Liver (tissue), 8 donors: ENCODE measurements at regions not wholly inside any gene's neighbourhood (a gene's known extent, or its start where the extent isn't known, plus 50 kb on each side); places are given as distances from the start of the nearest gene placed in this dataset.

Experiments
- DNase-seq: peaks from one replicate; pipeline ENCODE4 v3.0.0-alpha.2; 2017; ENCODE audit warnings: low spot score
- H3K27ac ChIP-seq, 2 donors: one replicate each; pipeline ENCODE4 v1.7.0; 2013; ENCODE audit warnings: inconsistent platforms in 2 of 2, low read length in 2 of 2, control low read depth in 1 of 2, low read depth in 1 of 2, mild to moderate bottlenecking in 1 of 2
- H3K27me3 ChIP-seq, 4 donors: one replicate each; pipeline versions ENCODE4 v1.6.1 to v1.7.0; 2013; ENCODE audit warnings: low read length in 3 of 4, inconsistent platforms in 1 of 4, mild to moderate bottlenecking in 1 of 4, moderate library complexity in 1 of 4; ENCODE audit not compliant: control insufficient read depth in 4 of 4, insufficient read depth in 4 of 4
- H3K36me3 ChIP-seq, 4 donors: one replicate each; pipeline versions ENCODE4 v1.6.1 to v1.7.0; 2013; ENCODE audit warnings: low read length in 3 of 4, mild to moderate bottlenecking in 3 of 4, low read depth in 1 of 4, moderate library complexity in 1 of 4; ENCODE audit not compliant: control insufficient read depth in 4 of 4, insufficient read depth in 3 of 4
- H3K4me1 ChIP-seq, 4 donors: one replicate each; pipeline versions ENCODE4 v1.6.1 to v1.7.0; 2013; ENCODE audit warnings: low read length in 3 of 4, mild to moderate bottlenecking in 3 of 4, moderate library complexity in 1 of 4; ENCODE audit not compliant: control insufficient read depth in 4 of 4, insufficient read depth in 4 of 4
- H3K4me3 ChIP-seq, 3 donors: one replicate each; pipeline versions ENCODE4 v1.6.1 to v1.7.0; 2013; ENCODE audit warnings: low read length in 3 of 3, control low read depth in 1 of 3, low read depth in 1 of 3, mild to moderate bottlenecking in 1 of 3
- H3K9ac ChIP-seq, 2 donors: one replicate each; pipeline ENCODE4 v1.7.0; 2013; ENCODE audit warnings: low read length in 2 of 2, mild to moderate bottlenecking in 2 of 2, moderate library complexity in 2 of 2, control low read depth in 1 of 2, low read depth in 1 of 2
- H3K9me3 ChIP-seq, 4 donors: one replicate each; pipeline versions ENCODE4 v1.6.1 to v1.7.0; 2013; ENCODE audit warnings: low read length in 3 of 4; ENCODE audit not compliant: control insufficient read depth in 4 of 4
- CTCF ChIP-seq: fragments of 150-350 bp; IDR thresholded peaks from 2 replicates; pipeline ENCODE4 v1.5.1; 2017; ENCODE audit warnings: improper control_type of control experiment, low read depth, low read length; ENCODE audit not compliant: missing input control
- EGR1 ChIP-seq, 2 donors: IDR thresholded peaks; 2 replicates each; pipeline ENCODE4 v1.6.1; 2016 to 2018; ENCODE audit warnings: antibody characterized with exemption in 2 of 2, low read depth in 2 of 2
- FOXA1 ChIP-seq: IDR thresholded peaks from 2 replicates; pipeline ENCODE4 v1.6.1; 2016; ENCODE audit warnings: antibody characterized with exemption
- FOXA2 ChIP-seq: IDR thresholded peaks from 2 replicates; pipeline ENCODE4 v1.6.1; 2016; ENCODE audit warnings: antibody characterized with exemption
- GABPA ChIP-seq, 2 donors: IDR thresholded peaks in 1 of 2; conservative IDR thresholded peaks in 1 of 2; 2 replicates each; pipeline ENCODE4 v1.6.1; 2016; ENCODE audit warnings: antibody characterized with exemption in 2 of 2, mild to moderate bottlenecking in 1 of 2, moderate library complexity in 1 of 2
- HNF4A ChIP-seq, 2 donors: conservative IDR thresholded peaks; 2 replicates each; pipeline ENCODE4 v1.6.1; 2016; ENCODE audit warnings: antibody characterized with exemption in 2 of 2, mild to moderate bottlenecking in 2 of 2
- HNF4G ChIP-seq: IDR thresholded peaks from 2 replicates; pipeline ENCODE4 v1.6.1; 2016; ENCODE audit warnings: antibody characterized with exemption
- JUND ChIP-seq, 2 donors: IDR thresholded peaks; 2 replicates each; pipeline ENCODE4 v1.6.1; 2016; ENCODE audit warnings: antibody characterized with exemption in 2 of 2
- MAX ChIP-seq: IDR thresholded peaks from 2 replicates; pipeline ENCODE4 v1.6.1; 2016; ENCODE audit warnings: antibody characterized with exemption
- NR2F2 ChIP-seq: IDR thresholded peaks from 2 replicates; pipeline ENCODE4 v1.6.1; 2016; ENCODE audit warnings: antibody characterized with exemption
- RAD21 ChIP-seq, 2 donors: IDR thresholded peaks; 2 replicates each; pipeline ENCODE4 v1.6.1; 2016; ENCODE audit warnings: antibody characterized with exemption in 2 of 2, mild to moderate bottlenecking in 2 of 2
- RXRA ChIP-seq, 2 donors: IDR thresholded peaks; 2 replicates each; pipeline ENCODE4 v1.6.1; 2017 to 2018; ENCODE audit warnings: antibody characterized with exemption in 2 of 2, mild to moderate bottlenecking in 1 of 2
- SP1 ChIP-seq: IDR thresholded peaks from 2 replicates; pipeline ENCODE4 v1.6.1; 2018; ENCODE audit warnings: antibody characterized with exemption, mild to moderate bottlenecking
- TAF1 ChIP-seq: conservative IDR thresholded peaks from 2 replicates; pipeline ENCODE4 v1.6.1; 2016; ENCODE audit warnings: antibody characterized with exemption, mild to moderate bottlenecking
- YY1 ChIP-seq: IDR thresholded peaks from 2 replicates; pipeline ENCODE4 v1.6.1; 2016; ENCODE audit warnings: antibody characterized with exemption, mild to moderate bottlenecking
- ZBTB33 ChIP-seq: IDR thresholded peaks from 2 replicates; pipeline ENCODE4 v1.6.1; 2016; ENCODE audit warnings: antibody characterized with exemption
- WGBS: extraction: QIAGEN DNeasy Blood & Tissue Kit; methylation state at CpG from one replicate; pipeline ENCODE4 v1.1.7; 2013; 5-methylcytosine and 5-hydroxymethylcytosine counted together
- TF ChIP-seq, protein P1 (sequence below): IDR thresholded peaks from 2 replicates; pipeline ENCODE4 v1.6.1; 2016; ENCODE audit warnings: antibody characterized with exemption, mild to moderate bottlenecking
- TF ChIP-seq, protein P2 (sequence below): IDR thresholded peaks from 2 replicates; pipeline ENCODE4 v1.6.1; 2016; ENCODE audit warnings: antibody characterized with exemption
- donor health status: healthy.
- donor health status: healthy.
- donor health status: healthy.
- donor health status: healthy.
- donor health status: healthy.

DNA sequence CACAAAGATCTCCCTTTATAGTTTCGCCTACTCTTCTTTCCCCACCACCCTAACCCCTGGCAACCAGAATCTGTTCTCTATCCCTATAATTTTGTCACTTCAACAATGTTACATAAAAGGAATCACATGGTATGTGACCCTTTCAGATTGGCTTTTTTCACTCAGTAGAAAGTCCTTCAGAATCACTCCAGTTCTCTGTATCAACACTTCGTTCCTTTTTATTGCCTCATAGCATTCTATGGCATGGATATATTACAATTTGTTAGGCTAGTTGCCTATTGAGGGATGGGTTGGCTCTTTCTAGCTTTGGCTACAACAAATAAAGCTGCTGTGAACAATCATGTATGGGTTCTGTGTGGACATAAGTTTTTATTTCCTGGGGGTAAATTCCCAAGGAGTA is 163.1 kb downstream of the RPIA start:
- Histone ChIP-seq H3K27me3 (peaks cover 0 to 3% (median 0%) of the 10 kb centered on the region in 4 donors), H3K9me3 (no peaks in the 10 kb centered on the region), H3K4me3 (no peak overlapping the region), H3K4me1 (no peaks in the 10 kb centered on the region), H3K36me3 (no peaks in the 10 kb centered on the region), H3K9ac (no peak overlapping the region), H3K27ac (no peak overlapping the region)
- no peak for DNase-seq
- 83% methylated on average over 2 of the region's 2 CpGs for WGBS
- TF ChIP-seq RAD21 (IDR thresholded peaks at IDR 0.05) (no peak), FOXA1 (no peak), NR2F2 (no peak), TAF1 (no peak), HNF4A (conservative IDR thresholded peaks at IDR 0.05) (no peak), MAX (no peak), HNF4G (no peak), CTCF (no peak), FOXA2 (no peak), ZBTB33 (no peak), YY1 (no peak), SP1 (no peak), RXRA (IDR thresholded peaks at IDR 0.05) (no peak), JUND (IDR thresholded peaks at IDR 0.05) (no peak), EGR1 (IDR thresholded peaks at IDR 0.05; ENCODE audit: low read depth in 2 of 2) (no peak), GABPA (IDR thresholded peaks at IDR 0.05 in 1 of 2, conservative IDR thresholded peaks at IDR 0.05 in 1 of 2) (no peak)
- TF ChIP-seq, protein P1, sequence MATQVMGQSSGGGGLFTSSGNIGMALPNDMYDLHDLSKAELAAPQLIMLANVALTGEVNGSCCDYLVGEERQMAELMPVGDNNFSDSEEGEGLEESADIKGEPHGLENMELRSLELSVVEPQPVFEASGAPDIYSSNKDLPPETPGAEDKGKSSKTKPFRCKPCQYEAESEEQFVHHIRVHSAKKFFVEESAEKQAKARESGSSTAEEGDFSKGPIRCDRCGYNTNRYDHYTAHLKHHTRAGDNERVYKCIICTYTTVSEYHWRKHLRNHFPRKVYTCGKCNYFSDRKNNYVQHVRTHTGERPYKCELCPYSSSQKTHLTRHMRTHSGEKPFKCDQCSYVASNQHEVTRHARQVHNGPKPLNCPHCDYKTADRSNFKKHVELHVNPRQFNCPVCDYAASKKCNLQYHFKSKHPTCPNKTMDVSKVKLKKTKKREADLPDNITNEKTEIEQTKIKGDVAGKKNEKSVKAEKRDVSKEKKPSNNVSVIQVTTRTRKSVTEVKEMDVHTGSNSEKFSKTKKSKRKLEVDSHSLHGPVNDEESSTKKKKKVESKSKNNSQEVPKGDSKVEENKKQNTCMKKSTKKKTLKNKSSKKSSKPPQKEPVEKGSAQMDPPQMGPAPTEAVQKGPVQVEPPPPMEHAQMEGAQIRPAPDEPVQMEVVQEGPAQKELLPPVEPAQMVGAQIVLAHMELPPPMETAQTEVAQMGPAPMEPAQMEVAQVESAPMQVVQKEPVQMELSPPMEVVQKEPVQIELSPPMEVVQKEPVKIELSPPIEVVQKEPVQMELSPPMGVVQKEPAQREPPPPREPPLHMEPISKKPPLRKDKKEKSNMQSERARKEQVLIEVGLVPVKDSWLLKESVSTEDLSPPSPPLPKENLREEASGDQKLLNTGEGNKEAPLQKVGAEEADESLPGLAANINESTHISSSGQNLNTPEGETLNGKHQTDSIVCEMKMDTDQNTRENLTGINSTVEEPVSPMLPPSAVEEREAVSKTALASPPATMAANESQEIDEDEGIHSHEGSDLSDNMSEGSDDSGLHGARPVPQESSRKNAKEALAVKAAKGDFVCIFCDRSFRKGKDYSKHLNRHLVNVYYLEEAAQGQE: no peak
- TF ChIP-seq, protein P2, sequence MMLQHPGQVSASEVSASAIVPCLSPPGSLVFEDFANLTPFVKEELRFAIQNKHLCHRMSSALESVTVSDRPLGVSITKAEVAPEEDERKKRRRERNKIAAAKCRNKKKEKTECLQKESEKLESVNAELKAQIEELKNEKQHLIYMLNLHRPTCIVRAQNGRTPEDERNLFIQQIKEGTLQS: no peak
